HG03159 (cell line): ENCODE measurements at regions not wholly inside any gene's neighbourhood (a gene's known extent, or its start where the extent isn't known, plus 50 kb on each side); places are given as distances from the start of the nearest gene placed in this dataset.
"Not testable (repeated sequence)": the region's sequence is repeated elsewhere in the genome, so short reads cannot be mapped to it uniquely, and the experiment has no call there.

Source experiments
- ATAC-seq: cut with Tn5 transposase; IDR thresholded peaks from one replicate; pipeline ENCODE4 v1.9.1; 2021; ENCODE audit warnings: mild to moderate bottlenecking, moderate library complexity; ENCODE audit not compliant: unreplicated experiment

DNA sequence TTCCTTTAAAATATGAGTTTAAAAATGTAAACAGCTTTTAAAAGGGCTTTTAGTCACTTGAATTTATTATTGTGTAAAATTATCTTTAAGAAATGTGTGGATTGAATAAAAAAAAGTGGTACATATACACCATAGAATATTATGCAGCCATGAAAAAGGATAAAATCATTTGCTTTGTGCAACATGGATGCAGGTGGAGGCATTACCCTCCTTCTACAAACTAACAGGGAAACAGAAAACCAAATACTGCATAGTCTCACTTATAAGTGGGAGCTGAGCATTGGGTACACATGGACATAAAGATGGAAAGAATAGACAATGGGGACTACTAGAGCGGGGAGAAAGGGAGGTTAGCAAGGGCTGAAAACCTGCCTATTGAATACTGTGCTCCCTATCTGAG, 999.3 kb downstream of the SLITRK5 start:
- no peak for ATAC-seq

DNA sequence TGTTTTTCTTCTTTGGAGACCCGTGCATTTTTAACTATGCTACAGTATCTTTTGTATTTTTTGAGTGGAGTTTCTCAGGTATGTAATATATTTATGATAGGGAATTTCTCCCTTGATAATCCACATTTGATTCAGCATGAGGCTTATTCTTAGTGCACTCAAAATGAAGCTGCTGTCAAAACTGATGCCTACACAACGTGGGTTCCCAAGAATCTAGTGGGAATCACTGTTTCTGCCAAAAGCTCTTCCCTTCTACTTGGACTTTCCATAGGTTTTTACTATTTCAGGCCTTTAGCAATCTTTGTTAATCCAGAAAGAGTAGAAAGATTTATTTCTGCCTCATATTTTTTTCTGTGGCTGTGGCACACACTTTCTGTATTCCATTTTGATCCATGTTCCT, 1003.7 kb downstream of the SLITRK5 start:
- ATAC-seq: no peak

DNA sequence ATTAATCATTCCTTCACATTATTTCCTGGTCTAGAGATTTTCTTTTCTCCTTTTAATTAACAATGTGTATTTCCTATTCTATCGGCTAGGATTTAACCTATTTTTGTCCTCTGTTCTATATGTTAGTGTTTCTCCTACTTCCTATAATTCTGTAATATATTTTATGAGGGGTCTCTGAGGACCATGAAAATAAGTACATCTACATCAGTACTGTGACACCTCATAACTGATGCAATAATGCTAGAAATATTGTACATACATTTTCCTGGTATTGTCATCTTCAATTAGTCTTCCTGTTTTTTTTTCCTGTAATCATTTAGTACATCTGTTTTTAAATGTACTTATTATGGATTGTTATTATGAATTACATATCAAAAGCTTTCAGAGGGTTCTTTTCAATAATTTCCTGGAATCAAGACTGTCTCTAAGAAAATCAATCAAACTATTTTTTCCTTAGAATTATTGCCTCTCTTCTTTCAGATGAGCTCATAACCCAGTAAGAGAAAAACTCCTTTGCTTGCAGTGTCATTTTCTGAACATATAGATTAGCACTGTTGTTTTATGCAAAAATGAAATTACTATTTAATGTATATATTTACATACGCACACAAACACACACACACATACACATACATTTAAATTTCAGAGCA, 1004.3 kb downstream of the SLITRK5 start:
- ATAC-seq: no peak

DNA sequence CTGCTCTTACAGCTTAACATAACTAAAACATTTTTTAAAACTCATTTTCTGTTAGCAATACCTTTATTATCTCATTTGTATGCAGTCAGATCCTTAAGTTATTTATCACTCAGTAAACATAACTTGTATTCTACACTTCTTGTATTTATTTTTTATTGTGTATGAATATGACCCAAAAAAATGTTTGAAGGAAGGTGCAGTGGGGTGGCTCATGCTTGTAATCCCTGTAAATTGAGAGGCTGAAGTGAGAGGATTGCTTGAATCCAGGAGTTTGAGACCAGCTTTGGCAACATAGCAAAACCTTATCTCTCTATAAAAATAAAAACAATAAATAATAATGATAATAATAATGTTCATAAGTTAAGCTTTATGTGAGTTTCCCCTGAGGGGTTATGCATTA, 1004.8 kb downstream of the SLITRK5 start:
- no peak for ATAC-seq

DNA sequence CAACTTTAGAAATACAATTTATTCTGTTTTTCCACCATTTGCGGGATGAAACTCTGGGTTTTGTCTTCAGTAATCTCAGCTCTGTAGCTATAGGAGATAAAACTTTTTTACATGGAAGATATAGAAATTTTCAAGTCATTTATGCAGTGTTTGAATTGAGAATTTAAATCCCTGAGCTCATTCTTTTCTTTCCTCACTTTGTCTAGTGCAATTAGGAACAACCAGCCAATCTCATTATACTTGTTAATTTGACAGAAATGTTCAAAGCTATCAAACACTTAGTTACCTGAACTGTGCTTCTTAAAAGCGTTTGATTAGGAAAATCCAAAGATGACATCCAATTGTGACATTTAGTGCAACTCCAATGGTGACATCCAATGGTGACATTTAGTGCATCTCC, 1014.3 kb downstream of the SLITRK5 start:
- no peak for ATAC-seq

DNA sequence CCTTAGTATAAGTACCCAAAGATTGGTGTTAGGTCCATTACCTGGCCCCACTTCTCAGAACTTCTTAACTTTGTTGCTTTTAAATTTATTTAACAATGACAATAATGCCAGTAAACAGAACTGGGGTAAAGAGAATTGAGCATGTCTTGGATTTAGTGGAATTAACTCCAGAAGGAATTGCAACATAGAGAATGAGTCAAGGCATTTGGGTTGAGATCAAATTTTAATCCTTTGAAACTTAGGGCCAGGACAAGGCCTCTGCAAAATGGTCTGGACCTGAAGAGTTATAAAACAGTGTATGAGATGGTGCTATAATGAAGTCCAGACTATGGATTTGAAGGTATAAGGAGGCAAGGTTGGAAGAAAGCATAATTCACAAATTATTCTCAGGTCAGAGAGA, 1030.4 kb downstream of the SLITRK5 start:
- ATAC-seq: no peak

DNA sequence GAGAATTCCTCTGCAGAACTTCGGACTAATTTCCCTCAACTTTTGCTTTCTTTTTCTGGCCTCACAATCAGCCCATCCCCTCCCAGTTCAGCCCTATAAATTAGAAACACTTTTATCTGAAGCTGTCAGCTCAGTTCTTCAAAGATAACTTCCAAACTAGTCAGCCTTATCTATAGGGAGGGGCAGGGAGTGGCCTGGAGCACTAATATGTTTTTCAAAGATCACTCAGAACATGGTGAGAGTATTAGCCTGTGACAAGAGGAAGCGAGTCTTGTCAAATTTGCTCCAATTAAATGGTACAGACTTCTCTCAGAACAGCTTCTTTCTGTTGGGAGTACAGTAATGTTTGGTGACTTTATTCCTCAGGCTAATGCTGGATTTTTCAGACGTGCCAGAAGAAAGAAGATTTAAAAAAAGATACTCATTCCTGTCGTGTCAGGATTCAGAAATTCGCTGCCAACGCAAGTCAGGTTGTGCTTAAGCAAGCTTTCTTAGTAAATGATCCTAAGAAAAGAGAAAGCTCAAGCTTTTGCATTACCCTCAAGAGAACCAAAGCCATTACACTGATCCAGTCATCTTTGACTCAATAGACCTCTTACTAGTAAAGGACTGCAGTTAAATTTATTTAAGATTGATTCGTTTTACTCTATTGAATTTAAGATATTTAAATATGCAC, 1033.6 kb downstream of the SLITRK5 start:
- no peak for ATAC-seq

DNA sequence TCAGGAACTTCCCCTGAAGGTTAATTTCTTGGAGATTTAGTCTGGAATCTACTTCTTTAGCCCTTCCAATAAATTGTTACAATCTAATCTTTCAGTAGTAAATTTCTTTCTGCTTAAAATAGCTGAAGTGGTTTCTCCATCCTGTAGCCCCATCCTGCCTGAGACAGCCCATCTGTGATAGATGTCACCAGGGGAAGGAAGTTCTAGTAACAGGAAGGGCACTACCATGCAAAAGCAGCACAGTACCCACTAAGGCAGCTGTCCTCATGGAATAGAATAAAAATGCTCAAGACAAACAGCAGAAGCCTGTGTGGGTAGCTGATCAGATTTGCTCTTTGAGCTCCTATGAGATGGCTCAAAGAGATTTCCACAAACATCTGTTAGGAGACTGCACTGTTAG, 1036.5 kb downstream of the SLITRK5 start:
- no peak for ATAC-seq

DNA sequence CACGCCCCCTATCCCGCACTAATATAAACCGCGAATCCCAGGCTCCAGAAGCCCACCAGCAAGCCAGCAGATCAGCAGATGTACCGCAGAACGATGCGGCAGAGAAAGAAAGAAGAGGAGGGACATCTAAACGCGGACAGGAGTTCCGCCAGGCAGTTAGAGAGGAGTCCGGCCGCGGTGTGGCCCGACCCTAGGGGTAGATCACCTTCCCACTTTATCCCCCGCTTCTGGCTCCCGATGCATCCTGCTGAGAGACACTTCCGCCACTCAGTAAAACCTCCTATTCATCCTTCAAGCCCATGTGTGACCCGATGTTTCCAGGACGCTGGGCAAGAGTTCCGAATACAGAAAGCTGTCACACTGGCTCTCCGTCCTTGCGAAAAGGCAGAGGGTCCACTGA, 1046.8 kb downstream of the SLITRK5 start:
- ATAC-seq: no peak

DNA sequence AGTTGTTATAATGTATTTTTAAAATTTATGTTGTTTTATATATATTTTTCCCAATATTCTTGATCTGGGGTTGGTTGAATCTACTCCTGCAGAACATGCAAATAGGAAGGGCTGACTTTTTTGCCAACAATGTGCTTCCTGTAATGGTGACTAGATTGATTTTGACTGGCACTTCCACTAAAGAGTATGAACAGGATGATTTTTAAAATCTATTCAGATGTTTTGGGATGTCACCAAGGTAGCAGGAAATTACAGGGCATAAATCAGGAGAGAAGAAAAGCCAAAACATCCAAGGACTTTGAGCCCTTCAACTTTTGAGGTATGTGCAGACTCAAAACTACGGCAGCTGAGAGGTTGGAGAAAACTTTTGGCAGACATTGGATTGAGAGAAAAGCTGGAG, 1047.6 kb downstream of the SLITRK5 start:
- ATAC-seq: no peak

DNA sequence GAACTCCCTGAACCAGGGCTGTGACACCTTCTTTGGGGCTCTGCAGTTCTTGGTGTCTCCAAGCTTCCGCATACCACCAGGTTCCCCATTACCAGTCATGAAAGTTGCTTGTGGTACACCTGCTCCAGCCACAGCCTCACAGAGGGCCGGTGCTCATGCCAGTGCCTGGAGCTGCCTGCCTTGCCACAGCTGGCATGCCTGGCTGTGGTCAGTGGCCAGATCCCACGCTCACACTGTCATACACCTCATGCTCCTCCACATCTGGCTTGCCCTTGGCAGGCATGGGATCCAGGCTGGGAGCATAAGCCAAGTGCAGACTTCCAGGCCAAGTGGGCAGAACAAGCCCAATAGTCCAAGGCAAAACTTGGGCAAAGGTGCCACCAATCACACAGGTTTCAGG, 1054.9 kb downstream of the SLITRK5 start:
- no peak for ATAC-seq

DNA sequence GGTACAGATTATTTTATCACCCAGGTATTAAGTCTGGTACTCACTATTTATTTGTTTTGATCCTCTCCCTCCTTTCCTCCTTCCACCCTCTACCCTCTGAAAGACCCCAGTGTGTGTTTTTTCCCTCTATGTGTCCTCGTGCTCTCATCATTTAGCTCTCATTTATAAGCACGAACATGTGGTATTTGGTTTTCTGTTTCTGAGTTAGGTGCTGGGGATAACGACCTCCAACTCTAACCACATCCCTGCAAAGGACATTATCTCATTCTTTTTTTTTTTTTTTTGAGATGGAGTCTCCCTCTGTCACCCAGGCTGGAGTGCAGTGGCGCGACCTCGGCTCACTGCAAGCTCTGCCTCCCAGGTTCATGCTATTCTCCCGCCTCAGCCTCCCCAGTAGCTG, 1056.1 kb downstream of the SLITRK5 start:
- not testable (repeated sequence) for ATAC-seq

DNA sequence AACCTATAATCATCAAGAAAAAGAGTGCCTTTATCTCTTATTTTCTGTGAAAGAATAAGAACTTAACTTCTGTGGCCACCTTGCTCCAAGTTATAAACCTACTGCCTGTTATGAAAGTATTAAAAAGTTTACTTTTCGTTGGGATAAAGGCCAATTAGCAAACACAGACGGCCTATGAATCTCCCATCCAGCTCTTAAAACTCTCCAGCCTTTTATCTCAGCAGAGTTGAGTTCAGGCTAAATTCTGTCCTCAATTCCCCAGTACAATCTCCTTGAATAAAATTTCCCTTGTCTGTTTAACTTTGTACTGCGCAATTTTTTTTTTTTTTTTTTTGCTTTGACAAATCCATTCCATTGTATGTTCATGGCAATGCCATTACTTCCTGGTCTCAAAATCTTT, 1058.4 kb downstream of the SLITRK5 start:
- no peak for ATAC-seq

DNA sequence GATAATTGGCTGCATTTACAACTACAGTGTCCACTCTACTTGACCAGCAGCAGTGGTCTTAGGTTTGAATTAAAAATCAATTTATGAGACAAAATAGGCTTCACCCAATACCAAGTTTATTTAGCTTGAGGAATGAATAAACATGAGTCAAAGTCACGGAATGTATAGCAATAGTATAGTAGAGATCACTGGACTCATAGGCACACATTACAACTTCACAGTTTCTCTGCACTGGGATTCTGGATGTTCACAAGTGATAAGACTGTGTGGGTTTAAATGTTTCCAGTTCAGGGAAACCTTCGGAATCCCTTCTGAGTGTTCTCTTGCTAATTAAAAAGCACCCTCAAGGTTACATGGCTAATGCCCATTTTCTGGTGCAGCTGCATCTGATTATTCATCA, 1064.9 kb downstream of the SLITRK5 start:
- no peak for ATAC-seq

DNA sequence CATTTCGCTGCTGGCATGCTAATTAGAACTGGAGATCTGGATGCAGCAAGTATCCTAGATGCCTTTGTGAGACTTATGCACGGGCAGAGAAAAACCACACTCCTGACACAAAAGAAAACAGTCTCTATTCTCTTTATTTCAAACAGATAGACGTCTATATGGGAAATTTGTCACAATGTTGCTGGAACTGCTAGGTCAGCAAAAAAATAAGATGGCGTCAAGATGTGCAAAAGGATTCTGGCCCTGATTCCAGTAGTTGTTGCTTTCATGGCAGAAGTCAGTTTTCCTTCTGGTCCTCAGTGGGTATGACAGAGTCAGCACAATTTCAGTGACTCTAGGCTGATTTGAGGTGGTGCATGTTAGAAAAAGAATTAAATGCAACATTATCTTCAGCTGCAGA, 1068.0 kb downstream of the SLITRK5 start:
- ATAC-seq: no peak

DNA sequence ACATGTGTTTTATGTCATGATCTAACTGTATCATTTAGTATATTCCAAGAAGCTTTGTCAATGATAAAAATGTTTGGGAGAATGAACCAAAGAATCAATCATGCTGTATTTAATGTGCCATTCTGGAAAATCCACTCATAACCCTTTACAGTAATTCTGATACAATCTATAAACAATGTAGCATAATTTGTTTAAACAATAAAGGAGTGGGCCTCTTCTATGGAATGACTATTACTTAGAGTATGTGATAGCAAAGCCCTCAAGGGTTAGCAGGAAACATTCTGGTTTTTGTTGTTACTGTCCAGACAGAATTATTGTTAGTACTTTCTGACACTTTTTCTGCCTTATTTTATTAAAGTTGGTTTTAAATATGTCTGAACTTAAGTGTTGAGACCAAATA, 1073.1 kb downstream of the SLITRK5 start:
- no peak for ATAC-seq

DNA sequence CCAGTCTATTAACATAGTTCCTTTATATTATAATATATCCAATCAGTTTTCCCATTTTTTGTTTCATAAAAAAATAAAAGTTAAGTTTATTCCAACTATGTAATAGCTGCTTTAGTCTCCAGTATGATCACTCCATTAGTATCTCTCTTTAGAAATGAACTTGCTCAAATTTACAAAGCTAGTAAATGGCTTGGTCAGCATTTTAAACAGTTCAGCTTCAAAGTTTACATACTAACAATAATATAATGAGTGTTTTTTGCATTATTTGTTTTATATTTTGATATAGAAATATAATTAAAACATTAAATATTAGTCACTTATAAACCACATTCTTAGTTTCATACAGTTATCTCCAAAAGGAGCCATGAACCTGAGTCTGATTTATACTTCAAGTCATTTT, 1073.8 kb downstream of the SLITRK5 start:
- no peak for ATAC-seq

DNA sequence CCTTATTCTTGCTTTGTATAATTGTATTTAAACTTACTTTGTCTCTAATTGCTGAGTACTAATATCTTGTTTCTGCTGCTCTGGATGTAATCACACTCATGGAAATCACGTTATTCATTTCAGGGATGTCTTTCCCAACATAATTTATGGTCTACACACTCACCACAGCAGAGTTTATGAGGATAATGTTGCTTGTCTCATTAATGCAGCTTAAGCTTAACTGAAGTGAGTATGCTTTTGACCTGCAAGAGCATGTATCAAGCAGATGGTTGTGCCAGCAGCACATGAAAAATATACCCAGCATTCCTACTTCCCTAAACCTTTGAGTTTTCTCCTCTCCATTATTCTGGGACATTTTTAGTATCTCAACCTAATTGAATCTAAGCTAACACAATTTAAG, 1080.9 kb downstream of the SLITRK5 start:
- no peak for ATAC-seq

DNA sequence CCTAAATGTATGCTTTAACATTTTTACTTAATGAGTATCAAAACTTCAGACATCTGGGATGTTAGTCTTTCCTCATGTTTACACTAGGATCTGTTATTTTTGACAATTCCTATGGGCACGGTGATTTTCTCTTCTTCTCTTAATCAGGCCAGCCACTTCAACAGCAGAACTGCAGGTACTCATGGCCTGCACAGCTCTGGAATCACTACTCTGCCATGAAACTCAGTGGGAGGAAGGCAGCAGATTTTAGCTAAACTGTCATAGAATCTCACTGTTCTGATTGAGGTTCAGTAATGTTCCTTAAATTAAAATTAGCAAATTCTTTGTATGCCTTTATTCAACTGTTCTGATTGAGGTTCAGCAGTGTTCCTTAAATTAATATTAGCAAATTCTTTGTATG, 1083.0 kb downstream of the SLITRK5 start:
- no peak for ATAC-seq

DNA sequence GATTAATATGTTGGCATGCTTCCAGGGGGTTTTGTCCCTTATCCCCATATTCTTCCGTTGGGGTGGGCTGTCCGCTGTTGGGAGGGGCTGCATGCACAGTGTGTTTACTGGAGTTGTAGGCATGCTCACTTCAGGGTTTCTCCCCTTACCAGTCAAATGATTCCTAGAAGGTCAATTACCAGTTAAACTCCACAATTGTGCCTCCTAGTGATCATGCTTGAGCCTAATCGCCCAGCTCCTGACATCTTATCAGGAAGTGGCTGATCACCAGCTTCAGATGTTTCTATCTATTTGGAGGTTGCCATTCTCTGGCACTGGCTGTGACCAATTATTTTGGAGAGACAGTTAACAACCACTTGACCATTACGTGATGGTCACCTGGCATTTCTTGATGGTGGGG, 1090.0 kb downstream of the SLITRK5 start:
- ATAC-seq: no peak

DNA sequence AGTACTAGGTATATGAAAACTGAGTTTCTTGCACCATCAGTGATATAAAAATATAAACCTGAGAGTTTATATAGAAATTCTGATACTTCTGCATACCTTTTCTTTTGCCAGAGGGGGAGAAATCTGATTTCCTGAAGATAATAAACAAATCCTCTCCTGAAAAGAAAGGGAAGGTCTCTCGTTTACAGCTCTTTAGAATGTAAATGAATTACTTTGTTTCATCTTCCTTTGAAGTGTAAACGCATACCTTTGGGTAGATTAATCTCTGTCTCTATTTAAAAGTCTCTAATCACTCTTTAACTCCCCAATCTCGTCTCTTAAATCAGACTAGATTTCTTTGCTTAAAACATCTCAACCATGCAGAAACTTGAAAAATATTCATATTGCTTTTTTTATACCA, 1092.9 kb downstream of the SLITRK5 start:
- no peak for ATAC-seq

DNA sequence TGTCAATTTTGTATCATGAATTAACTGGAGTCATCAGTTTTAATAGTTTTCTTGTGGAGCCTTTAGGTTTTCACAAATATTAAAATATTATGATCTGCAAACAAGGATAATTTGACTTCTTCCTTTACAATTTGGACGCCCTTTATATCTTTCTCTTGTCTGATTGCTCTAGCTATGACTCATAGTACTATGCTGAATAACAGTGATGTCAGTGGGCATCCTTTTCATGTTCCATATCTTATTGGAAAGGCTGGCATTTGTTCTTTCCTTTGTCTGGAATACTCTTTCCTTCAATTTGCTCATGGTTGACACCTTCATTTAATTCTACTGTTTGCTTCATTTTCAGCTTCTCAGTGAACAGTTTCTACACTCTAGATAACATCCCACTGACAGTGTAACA, 1129.3 kb downstream of the SLITRK5 start:
- ATAC-seq: no peak

DNA sequence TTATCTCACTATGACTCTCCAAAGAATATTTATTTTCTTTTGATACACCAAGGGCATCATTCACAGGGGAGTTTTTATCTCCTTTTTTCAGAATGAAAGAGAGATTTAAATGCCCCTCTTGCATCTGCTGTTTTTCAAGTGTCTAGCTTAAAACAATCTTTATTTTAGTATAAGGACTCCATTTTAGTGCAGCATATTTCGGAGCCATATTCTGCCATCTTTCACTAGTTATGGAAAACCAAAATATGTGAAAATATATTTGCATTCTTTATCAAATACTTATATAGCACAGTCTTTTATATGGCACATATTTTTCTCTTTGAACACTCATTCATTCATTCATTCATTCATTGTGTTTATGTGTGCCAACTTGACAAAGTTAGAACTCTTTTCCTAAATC, 1130.2 kb downstream of the SLITRK5 start:
- ATAC-seq: no peak
